Spleen (tissue), 11 donors: ENCODE measurements at regions not wholly inside any gene's neighbourhood (a gene's known extent, or its start where the extent isn't known, plus 50 kb on each side); places are given as distances from the start of the nearest gene placed in this dataset.

Experiments used
- DNase-seq: peaks from one replicate; pipeline ENCODE4 v3.0.0-alpha.2; 2020
- H3K27ac ChIP-seq, 8 donors: fragments of 200-600 bp; sonication (generic) in 7 of 8; 1 replicate in 4 of 8; 2 replicates in 4 of 8; pipeline versions ENCODE4 v1.5.0 to v1.8.0; 2016 to 2021; ENCODE audit warnings: inconsistent platforms in 4 of 8, mild to moderate bottlenecking in 4 of 8, moderate library complexity in 1 of 8
- H3K27me3 ChIP-seq, 7 donors: fragments of 200-600 bp; sonication (generic) in 6 of 7; replicated peaks in 1 of 7; 1 replicate in 4 of 7; 2 replicates in 3 of 7; pipeline versions ENCODE4 v1.5.0 to v1.8.0; 2016 to 2021; ENCODE audit warnings: inconsistent platforms in 3 of 7, mild to moderate bottlenecking in 1 of 7
- H3K36me3 ChIP-seq, 6 donors: fragments of 200-600 bp; sonication (generic) in 5 of 6; 1 replicate in 4 of 6; 2 replicates in 2 of 6; pipeline versions ENCODE4 v1.5.0 to v1.8.0; 2016 to 2021; ENCODE audit warnings: inconsistent platforms in 2 of 6
- H3K4me1 ChIP-seq, 6 donors: fragments of 200-600 bp; sonication (generic) in 5 of 6; 1 replicate in 3 of 6; 2 replicates in 3 of 6; pipeline versions ENCODE4 v1.5.0 to v1.8.0; 2016 to 2021; ENCODE audit warnings: inconsistent platforms in 3 of 6
- H3K4me3 ChIP-seq, 8 donors: fragments of 200-600 bp; sonication (generic) in 7 of 8; 1 replicate in 4 of 8; 2 replicates in 4 of 8; pipeline versions ENCODE4 v1.5.0 to v1.8.0; 2016 to 2021; ENCODE audit warnings: inconsistent platforms in 4 of 8, mild to moderate bottlenecking in 4 of 8, moderate library complexity in 2 of 8
- H3K9me3 ChIP-seq, 8 donors: fragments of 200-600 bp; sonication (generic) in 7 of 8; 1 replicate in 4 of 8; 2 replicates in 4 of 8; pipeline versions ENCODE4 v1.5.0 to v1.8.0; 2016 to 2021; ENCODE audit warnings: inconsistent platforms in 4 of 8
- CTCF ChIP-seq, 11 experiments: fragments of 200-600 bp in 7 of 11; fragments of 450-650 bp in 4 of 11; sonication (generic) in 4 of 11; IDR thresholded peaks in 8 of 11; conservative IDR thresholded peaks in 3 of 11; 1 replicate in 7 of 11; 2 replicates in 4 of 11; pipeline versions ENCODE4 v1.4.0 to v1.8.0; 2016 to 2021; ENCODE audit warnings: antibody characterized with exemption in 11 of 11, inconsistent platforms in 4 of 11, mild to moderate bottlenecking in 1 of 11
- POLR2A ChIP-seq, 3 donors: fragments of 450-650 bp; IDR thresholded peaks; one replicate each; pipeline ENCODE4 v1.5.1; 2017; ENCODE audit warnings: antibody characterized with exemption in 3 of 3, mild to moderate bottlenecking in 1 of 3
- POLR2AphosphoS5 ChIP-seq, 3 donors: sonication (generic); formaldehyde crosslinking; IDR thresholded peaks; one replicate each; pipeline ENCODE4 v1.5.1; 2017; ENCODE audit warnings: antibody characterized with exemption in 3 of 3
- whole genome bisulfite sequencing, 5 donors: extraction: QIAGEN DNeasy Blood & Tissue Kit in 3 of 5; methylation state at CpG; one replicate each; pipeline versions ENCODE4 v1.1.5 to v1.1.7; 2013 to 2018; 5-methylcytosine and 5-hydroxymethylcytosine counted together
- intact Hi-C: fragments of 100-400 bp; cut with DNase I; formaldehyde crosslinking; loops from one replicate; pipeline ENCODE4 v1.15.0; 2023; ENCODE audit warnings: low total_unique reads
- donor health status: healthy with polysubstance abuse.
- donor health status: DM: no; HTN: no; CAD: no; lungs with moderate emphysema.
- donor health status: DM: no; HTN: no; CAD: no.
- donor health status: Bipolar disorder and iron deficiency.
- donor health status: healthy.
- donor health status: DM: no; HTN: no; CAD: no.
- donor health status: DM: yes; HTN: yes; CAD: no.

- Histone ChIP-seq H3K4me1 (no peaks in the 10 kb centered on the region), H3K36me3 (no peaks in the 10 kb centered on the region), H3K9me3 (no peaks in the 10 kb centered on the region), H3K27ac (no peak overlapping the region), H3K4me3 (no peak overlapping the region), H3K27me3 (no peaks in the 10 kb centered on the region)
- TF ChIP-seq POLR2AphosphoS5 (IDR thresholded peaks at IDR 0.05), result no peak
- no peak for TF ChIP-seq CTCF (IDR thresholded peaks at IDR 0.05 in 8 of 11, conservative IDR thresholded peaks at IDR 0.05 in 3 of 11)
- TF ChIP-seq POLR2A (IDR thresholded peaks at IDR 0.05), result no peak
- 39 to 57% (median 49%) methylated on average over 2 of the region's 2 CpGs for WGBS, 5 donors
- intact Hi-C loops, result no loop called here
- DNase-seq, result no peak
Measured at GRCh38 chr3:168575750-168576149, 480.0 kb upstream of the GOLIM4 start.

GRCh38 chr3:168574455-168575158 lies 478.9 kb upstream of the GOLIM4 start:
- Histone ChIP-seq H3K27me3 (no peaks in the 10 kb centered on the region), H3K4me3 (no peak overlapping the region), H3K9me3 (no peaks in the 10 kb centered on the region), H3K4me1 (no peaks in the 10 kb centered on the region), H3K27ac (no peak overlapping the region), H3K36me3 (no peaks in the 10 kb centered on the region)
- no peak for DNase-seq
- TF ChIP-seq POLR2AphosphoS5 (IDR thresholded peaks at IDR 0.05), result no peak
- 26 to 52% (median 34%) methylated on average over 1 of the region's 1 CpG for WGBS, 5 donors
- intact Hi-C loops, result no loop called here

GRCh38 chr3:168570404-168571155 lies 474.9 kb upstream of the GOLIM4 start:
- H3K9me3 ChIP-seq, result no peaks in the 10 kb centered on the region
- H3K36me3 ChIP-seq, result no peaks in the 10 kb centered on the region
- no peaks in the 10 kb centered on the region for H3K4me1 ChIP-seq
- H3K4me3 ChIP-seq, result no peak overlapping the region
- intact Hi-C loops, result no loop called here
- no peak overlapping the region for H3K27ac ChIP-seq
- no peaks in the 10 kb centered on the region for H3K27me3 ChIP-seq
- WGBS, 5 donors, result 74 to 85% (median 83%) methylated on average over 2 of the region's 2 CpGs
- TF ChIP-seq POLR2A (IDR thresholded peaks at IDR 0.05) (no peak), POLR2AphosphoS5 (IDR thresholded peaks at IDR 0.05) (no peak), CTCF (IDR thresholded peaks at IDR 0.05 in 8 of 11, conservative IDR thresholded peaks at IDR 0.05 in 3 of 11) (no peak)
- DNase-seq, result no peak

GRCh38 chr3:168558728-168559411 lies 463.1 kb upstream of the GOLIM4 start:
- WGBS, 5 donors, result 83 to 96% (median 94%) methylated on average over 3 of the region's 3 CpGs
- intact Hi-C loops, result no loop called here
- Histone ChIP-seq H3K4me1 (no peaks in the 10 kb centered on the region), H3K36me3 (no peaks in the 10 kb centered on the region), H3K27ac (no peak overlapping the region), H3K27me3 (no peaks in the 10 kb centered on the region), H3K4me3 (no peak overlapping the region), H3K9me3 (no peaks in the 10 kb centered on the region)
- DNase-seq, result no peak
- TF ChIP-seq POLR2A (IDR thresholded peaks at IDR 0.05), result no peak
- no peak for TF ChIP-seq POLR2AphosphoS5 (IDR thresholded peaks at IDR 0.05)
- no peak for TF ChIP-seq CTCF (IDR thresholded peaks at IDR 0.05 in 8 of 11, conservative IDR thresholded peaks at IDR 0.05 in 3 of 11)
